Osteoblast (primary cell): ENCODE measurements at regions not wholly inside any gene's neighbourhood (a gene's known extent, or its start where the extent isn't known, plus 50 kb on each side); places are given as distances from the start of the nearest gene placed in this dataset.

ENCODE experiments used
- DNase-seq: peaks from one replicate; pipeline ENCODE4 v3.0.0; 2011; ENCODE audit warnings: low spot score, mixed read lengths; ENCODE audit not compliant: insufficient read length; ENCODE audit errors: missing footprints
- H2AFZ ChIP-seq: 2 replicates; pipeline ENCODE4 v1.6.0; 2011; ENCODE audit warnings: mild to moderate bottlenecking, low read length
- H3K27ac ChIP-seq: 2 replicates; pipeline ENCODE4 v1.5.1; 2011; ENCODE audit warnings: mild to moderate bottlenecking, low read depth, low read length, moderate library complexity
- H3K27me3 ChIP-seq: 2 replicates; pipeline ENCODE4 v1.6.0; 2012; ENCODE audit warnings: mild to moderate bottlenecking, control low read depth, inconsistent platforms, low read length, moderate library complexity; ENCODE audit not compliant: insufficient read depth
- H3K36me3 ChIP-seq: 2 replicates; pipeline ENCODE4 v1.5.1; 2011; ENCODE audit warnings: mild to moderate bottlenecking, low read length, control low read depth, moderate library complexity; ENCODE audit not compliant: insufficient read depth
- H3K4me1 ChIP-seq: 2 replicates; pipeline ENCODE4 v1.5.1; 2011; ENCODE audit warnings: mild to moderate bottlenecking, low read length, control low read depth, moderate library complexity; ENCODE audit not compliant: insufficient read depth
- H3K4me2 ChIP-seq: 2 replicates; pipeline ENCODE4 v1.6.0; 2011; ENCODE audit warnings: mild to moderate bottlenecking, low read length; ENCODE audit not compliant: insufficient read depth
- H3K4me3 ChIP-seq: fragments of 200-600 bp; sonication (generic); 3 replicates; pipeline ENCODE4 v1.5.1; 2012; ENCODE audit warnings: mild to moderate bottlenecking, low read length, inconsistent platforms; ENCODE audit not compliant: insufficient read depth
- H3K79me2 ChIP-seq: 2 replicates; pipeline ENCODE4 v1.6.0; 2012; ENCODE audit warnings: mild to moderate bottlenecking, low read length, control low read depth, inconsistent platforms; ENCODE audit not compliant: insufficient read depth
- H3K9me3 ChIP-seq: 2 replicates; pipeline ENCODE4 v1.5.1; 2011; ENCODE audit warnings: low read depth, low read length, control low read depth
- H4K20me1 ChIP-seq: 2 replicates; pipeline ENCODE4 v1.6.0; 2012; ENCODE audit warnings: mild to moderate bottlenecking, low read length, control low read depth; ENCODE audit not compliant: insufficient read depth
- TF ChIP-seq, protein P1 (sequence below): IDR thresholded peaks from 2 replicates; pipeline ENCODE4 v1.5.1; 2011; ENCODE audit warnings: mild to moderate bottlenecking, low read depth, low read length, moderate library complexity; ENCODE audit errors: extremely low read depth

DNA sequence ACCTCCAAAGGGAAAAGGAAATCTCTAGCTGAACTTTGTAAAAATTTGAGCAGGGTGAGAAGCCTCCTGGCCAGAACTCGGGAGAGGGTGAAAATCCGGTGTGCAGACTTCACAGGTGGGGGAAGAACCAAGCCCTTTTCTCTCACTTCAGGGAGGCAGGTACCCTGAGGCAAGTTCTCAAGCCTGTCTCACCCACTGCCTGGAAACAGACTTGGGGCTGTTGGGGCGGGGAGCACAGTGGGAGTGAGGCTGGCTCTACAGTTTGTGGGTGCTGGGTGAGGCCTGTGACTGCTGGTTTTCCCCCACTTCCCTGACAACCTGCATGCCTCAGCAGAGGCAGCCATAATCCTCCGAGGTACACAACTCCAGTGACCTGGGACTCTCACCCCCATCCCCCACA lies 187.1 kb downstream of the KIF4B start:
- H2AFZ ChIP-seq = no peak overlapping the region
- no peaks in the 10 kb centered on the region for H3K79me2 ChIP-seq
- H3K9me3 ChIP-seq = no peaks in the 10 kb centered on the region
- TF ChIP-seq, protein P1, sequence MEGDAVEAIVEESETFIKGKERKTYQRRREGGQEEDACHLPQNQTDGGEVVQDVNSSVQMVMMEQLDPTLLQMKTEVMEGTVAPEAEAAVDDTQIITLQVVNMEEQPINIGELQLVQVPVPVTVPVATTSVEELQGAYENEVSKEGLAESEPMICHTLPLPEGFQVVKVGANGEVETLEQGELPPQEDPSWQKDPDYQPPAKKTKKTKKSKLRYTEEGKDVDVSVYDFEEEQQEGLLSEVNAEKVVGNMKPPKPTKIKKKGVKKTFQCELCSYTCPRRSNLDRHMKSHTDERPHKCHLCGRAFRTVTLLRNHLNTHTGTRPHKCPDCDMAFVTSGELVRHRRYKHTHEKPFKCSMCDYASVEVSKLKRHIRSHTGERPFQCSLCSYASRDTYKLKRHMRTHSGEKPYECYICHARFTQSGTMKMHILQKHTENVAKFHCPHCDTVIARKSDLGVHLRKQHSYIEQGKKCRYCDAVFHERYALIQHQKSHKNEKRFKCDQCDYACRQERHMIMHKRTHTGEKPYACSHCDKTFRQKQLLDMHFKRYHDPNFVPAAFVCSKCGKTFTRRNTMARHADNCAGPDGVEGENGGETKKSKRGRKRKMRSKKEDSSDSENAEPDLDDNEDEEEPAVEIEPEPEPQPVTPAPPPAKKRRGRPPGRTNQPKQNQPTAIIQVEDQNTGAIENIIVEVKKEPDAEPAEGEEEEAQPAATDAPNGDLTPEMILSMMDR = no peak
- no peaks in the 10 kb centered on the region for H3K4me1 ChIP-seq
- no peak overlapping the region for H3K27ac ChIP-seq
- no peak for DNase-seq
- no peaks in the 10 kb centered on the region for H4K20me1 ChIP-seq
- H3K27me3 ChIP-seq = no peaks in the 10 kb centered on the region
- H3K4me3 ChIP-seq = no peak overlapping the region
- no peaks in the 10 kb centered on the region for H3K36me3 ChIP-seq
- H3K4me2 ChIP-seq = no peak overlapping the region

GRCh38 chr5:155211764-155212163 lies 198.2 kb downstream of the KIF4B start:
- TF ChIP-seq, protein P1 = no peak
- H3K4me1 ChIP-seq = no peaks in the 10 kb centered on the region
- no peaks in the 10 kb centered on the region for H3K36me3 ChIP-seq
- H3K79me2 ChIP-seq = no peaks in the 10 kb centered on the region
- H3K9me3 ChIP-seq = no peaks in the 10 kb centered on the region
- H3K4me3 ChIP-seq = no peak overlapping the region
- H2AFZ ChIP-seq = no peak overlapping the region
- H3K27ac ChIP-seq = no peak overlapping the region
- H3K4me2 ChIP-seq = no peak overlapping the region
- no peaks in the 10 kb centered on the region for H3K27me3 ChIP-seq
- H4K20me1 ChIP-seq = no peaks in the 10 kb centered on the region
- DNase-seq = no peak

DNA sequence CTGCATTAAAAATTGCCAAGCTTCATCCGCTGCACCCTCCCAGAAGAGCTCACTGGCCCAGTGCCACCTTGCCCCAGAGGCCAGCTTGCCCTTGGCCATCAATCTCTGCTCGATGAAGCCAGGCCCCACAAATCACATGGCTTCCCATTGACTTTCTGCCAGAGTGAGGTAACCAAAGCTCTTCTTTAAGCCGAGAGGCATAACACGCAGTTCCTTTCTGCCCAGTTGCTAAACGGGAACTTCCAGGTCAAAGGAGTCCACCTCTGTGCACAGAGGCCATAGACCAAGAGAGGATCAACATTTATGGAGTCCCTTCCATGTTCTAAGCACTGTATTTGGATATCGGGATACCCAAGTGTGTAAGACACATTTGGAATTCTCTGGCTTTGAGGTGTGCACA lies 208.8 kb downstream of the KIF4B start:
- no peak overlapping the region for H3K27ac ChIP-seq
- no peaks in the 10 kb centered on the region for H3K27me3 ChIP-seq
- no peaks in the 10 kb centered on the region for H3K36me3 ChIP-seq
- H3K9me3 ChIP-seq = peaks cover 2% of the 10 kb centered on the region
- no peak overlapping the region for H3K4me2 ChIP-seq
- TF ChIP-seq, protein P1 = no peak
- no peaks in the 10 kb centered on the region for H4K20me1 ChIP-seq
- H3K4me3 ChIP-seq = no peak overlapping the region
- DNase-seq = no peak
- no peaks in the 10 kb centered on the region for H3K79me2 ChIP-seq
- H2AFZ ChIP-seq = no peak overlapping the region
- no peaks in the 10 kb centered on the region for H3K4me1 ChIP-seq

GRCh38 chr5:155229135-155229534 lies 215.6 kb downstream of the KIF4B start:
- TF ChIP-seq, protein P1 = no peak
- Histone ChIP-seq H3K4me2 (no peak overlapping the region), H3K36me3 (no peaks in the 10 kb centered on the region), H3K79me2 (no peaks in the 10 kb centered on the region), H3K4me1 (no peaks in the 10 kb centered on the region), H3K9me3 (no peaks in the 10 kb centered on the region), H2AFZ (no peak overlapping the region), H3K27me3 (no peaks in the 10 kb centered on the region), H3K4me3 (no peak overlapping the region), H4K20me1 (no peaks in the 10 kb centered on the region), H3K27ac (no peak overlapping the region)
- DNase-seq = no peak
